OCI-LY7 (cell line): ENCODE measurements at regions not wholly inside any gene's neighbourhood (a gene's known extent, or its start where the extent isn't known, plus 50 kb on each side); places are given as distances from the start of the nearest gene placed in this dataset.

ENCODE experiments used
- CTCF ChIP-seq: fragments of 200-600 bp; sonication (generic); conservative IDR thresholded peaks from 2 replicates; pipeline ENCODE4 v1.5.1; 2014; ENCODE audit warnings: mild to moderate bottlenecking, antibody characterized with exemption, low read length, moderate library complexity, mixed read lengths
- EZH2phosphoT487 ChIP-seq: fragments of 200-600 bp; sonication (generic); IDR thresholded peaks from 2 replicates; pipeline ENCODE4 v1.6.1; 2018; ENCODE audit warnings: low read depth, borderline replicate concordance, mild to moderate bottlenecking, mixed run types, antibody characterized with exemption, low read length, moderate library complexity, mixed read lengths

GRCh38 chr2:220103596-220103995, 476.2 kb downstream of the SLC4A3 start:
- no peak for TF ChIP-seq CTCF
- no peak for TF ChIP-seq EZH2phosphoT487
